NCI-H1694 (cell line): ENCODE measurements at regions not wholly inside any gene's neighbourhood (a gene's known extent, or its start where the extent isn't known, plus 50 kb on each side); places are given as distances from the start of the nearest gene placed in this dataset.

Experiments used
- DNase-seq: peaks from one replicate; lab custom pipeline; 2025; lab: John Stamatoyannopoulos, UW

DNA sequence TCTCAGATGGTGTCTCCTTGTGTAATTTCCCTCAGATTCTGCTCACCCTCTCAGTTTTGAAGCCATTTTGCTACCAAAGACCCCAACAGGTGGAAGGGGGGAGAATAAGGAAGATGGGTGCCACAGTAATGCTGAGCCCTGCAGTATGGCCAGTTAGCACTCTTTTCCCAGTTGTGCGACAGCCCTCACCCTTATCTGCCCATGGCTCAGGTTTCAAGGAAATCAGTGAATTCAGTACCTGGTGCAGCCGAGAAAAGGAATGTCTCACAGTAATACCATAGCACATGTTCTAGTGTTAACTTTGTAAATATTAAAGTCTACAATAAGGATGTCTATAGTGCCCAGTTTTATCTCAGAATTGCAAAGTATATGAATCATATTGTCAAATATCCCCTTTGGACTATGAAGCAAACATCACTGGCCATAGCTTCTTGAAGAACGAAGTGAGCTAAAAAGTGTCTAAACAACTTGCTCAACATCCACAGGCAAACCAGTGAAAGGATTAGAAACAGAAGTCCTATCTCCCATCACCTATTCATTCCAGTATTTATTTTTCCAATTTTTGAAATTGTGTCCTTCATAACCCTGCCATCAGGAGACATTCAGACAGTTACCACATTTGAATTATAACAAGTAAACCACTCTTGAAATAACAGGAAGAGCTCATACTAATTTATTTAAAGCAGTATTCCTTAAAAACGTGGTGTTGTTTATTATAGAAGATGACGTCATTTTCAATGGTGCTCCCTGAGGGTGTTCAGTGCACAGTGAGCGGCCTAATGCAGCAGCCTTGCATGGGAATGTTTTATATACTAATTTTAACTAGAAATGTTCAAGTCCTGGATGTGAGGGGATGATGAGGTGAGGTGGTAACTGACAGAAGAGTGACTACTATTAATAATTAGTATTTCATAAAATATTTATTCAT lies 366.2 kb downstream of the TFAP2A start:
- no peak for DNase-seq

- DNase-seq, result no peak
Measured at GRCh38 chr6:10042280-10042679, 372.6 kb downstream of the TFAP2A start.

DNA sequence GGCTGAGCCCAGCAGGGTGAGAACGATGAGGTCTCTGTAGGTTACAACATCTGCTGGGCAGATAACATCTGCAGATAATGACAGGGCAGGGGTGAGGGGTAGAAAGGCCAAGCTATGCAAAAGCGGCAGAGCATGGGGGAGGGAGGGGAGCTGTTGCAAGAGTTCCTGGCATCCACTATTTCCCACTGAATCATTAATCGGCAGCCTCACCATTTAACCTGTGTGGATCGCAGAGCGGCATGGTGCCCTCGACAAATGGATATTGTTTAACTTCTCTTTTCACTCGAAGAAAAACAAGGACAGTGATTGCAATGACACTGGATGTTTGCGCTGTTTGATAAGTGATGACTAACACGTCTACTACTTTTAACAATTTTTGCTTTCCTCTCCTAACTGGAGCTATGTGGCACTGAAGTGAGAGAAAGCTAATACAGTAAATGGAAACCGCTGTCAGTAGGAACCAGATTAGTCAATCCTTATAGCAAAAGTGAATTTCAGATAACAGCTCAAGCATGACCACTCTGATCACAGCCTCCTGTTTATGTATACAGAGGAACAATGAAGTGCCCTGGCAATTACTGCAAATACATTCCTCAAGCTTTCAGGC lies 381.5 kb downstream of the TFAP2A start:
- no peak for DNase-seq

DNA sequence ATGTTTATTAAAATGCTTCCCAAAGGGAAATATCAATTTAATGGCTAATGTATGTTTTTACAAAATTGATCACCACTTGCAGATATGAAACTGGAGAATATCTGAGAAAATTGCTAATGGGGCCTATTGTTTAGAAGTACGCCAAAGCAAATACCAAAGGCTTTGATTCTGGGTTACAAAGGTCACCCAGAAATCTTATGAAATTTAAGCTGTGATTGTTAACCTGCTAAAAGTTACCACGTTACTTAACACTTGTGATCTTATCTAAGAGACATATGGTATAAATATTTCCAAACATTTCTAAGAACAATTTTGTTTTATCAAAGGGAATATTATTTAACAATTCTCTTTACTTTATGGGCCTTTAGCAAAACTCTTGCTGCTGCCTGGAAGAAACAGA lies 383.3 kb downstream of the TFAP2A start:
- no peak for DNase-seq

- peak; percentile 29 for DNase-seq
Measured at GRCh38 chr6:10030942-10031537, 383.8 kb downstream of the TFAP2A start.

GRCh38 chr6:10028222-10028621 lies 386.7 kb downstream of the TFAP2A start:
- no peak for DNase-seq

DNA sequence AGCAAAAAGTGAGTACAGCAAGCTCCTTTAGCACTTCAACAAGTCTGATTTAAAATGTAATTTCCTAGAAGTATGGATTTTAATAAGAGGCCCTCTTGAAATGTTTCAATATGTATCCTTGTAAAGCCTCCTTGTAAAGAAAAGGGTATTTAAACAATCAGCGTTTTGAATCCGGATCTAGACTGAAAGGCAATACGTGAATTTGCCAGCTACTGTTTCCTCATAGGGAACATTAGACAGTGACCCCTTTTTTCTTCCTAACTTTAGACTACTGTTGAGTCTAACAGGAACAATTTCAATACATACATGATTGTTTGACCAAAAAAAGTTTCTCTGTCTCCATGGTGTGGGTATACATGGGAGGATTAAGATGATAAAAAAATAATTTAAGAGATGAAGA lies 395.0 kb downstream of the TFAP2A start:
- no peak for DNase-seq

- no peak for DNase-seq
Measured at GRCh38 chr6:10014557-10014956, 400.3 kb downstream of the TFAP2A start.

DNA sequence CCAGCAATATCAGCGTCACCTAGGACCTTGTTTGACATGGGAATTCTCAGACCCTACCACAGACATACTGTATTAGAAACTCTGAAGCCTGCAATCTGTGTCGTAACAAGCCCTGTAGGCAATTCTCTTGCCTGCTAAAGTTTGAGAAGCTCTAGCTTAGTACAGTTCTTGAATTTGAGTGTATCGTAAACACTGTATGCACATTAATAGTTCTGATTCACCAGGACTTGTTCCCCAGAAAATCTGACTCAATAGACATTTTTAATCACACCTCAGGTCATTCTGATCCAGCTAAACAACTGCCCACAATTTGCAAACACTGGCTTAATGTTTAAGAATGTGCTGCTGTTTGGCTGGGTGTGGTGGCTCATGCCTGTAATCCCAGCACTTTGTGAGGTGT lies 414.3 kb downstream of the TFAP2A start:
- DNase-seq, result no peak

- DNase-seq, result no peak
Measured at GRCh38 chr6:9999796-10000195, 415.1 kb downstream of the TFAP2A start.

DNA sequence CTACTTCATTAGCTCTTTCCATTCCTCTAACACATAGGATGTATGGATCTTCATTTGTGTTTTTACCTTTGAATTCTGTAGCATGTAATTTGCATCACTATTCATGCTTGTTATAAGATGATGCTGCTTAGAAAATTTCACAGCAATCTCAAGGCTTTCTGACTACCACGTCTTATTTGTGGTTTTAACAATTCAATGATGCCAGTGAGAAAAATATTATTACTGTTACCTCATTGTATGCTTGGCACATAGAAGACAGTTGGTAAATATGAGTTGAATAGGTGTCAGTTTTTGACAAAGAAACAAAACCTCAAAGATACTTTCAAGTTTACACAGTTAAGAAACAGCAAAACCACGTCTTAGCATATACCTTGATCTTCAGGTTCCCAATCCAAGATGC lies 428.6 kb downstream of the TFAP2A start:
- DNase-seq, result no peak

GRCh38 chr6:9985481-9985880 lies 429.4 kb downstream of the TFAP2A start:
- DNase-seq, result no peak

DNA sequence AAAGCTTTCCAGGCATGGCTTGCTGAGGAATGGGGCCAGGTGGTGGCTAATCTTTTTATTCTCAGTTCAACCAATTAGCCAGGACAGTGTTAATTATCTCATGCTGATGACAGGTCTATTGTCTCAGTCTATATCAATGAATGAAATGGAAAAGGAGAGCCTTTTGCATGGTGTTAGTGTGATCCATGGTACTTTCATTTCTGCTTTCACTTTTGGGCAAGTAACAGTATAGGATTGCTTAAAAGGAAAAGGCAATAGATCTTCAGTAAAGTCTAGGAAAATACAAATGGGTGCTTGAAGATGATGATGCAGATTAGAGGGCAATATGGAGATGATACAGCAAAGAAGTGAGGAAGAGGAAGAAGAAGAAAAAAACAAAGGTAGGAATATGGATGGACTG lies 430.3 kb downstream of the TFAP2A start:
- DNase-seq, result no peak

DNA sequence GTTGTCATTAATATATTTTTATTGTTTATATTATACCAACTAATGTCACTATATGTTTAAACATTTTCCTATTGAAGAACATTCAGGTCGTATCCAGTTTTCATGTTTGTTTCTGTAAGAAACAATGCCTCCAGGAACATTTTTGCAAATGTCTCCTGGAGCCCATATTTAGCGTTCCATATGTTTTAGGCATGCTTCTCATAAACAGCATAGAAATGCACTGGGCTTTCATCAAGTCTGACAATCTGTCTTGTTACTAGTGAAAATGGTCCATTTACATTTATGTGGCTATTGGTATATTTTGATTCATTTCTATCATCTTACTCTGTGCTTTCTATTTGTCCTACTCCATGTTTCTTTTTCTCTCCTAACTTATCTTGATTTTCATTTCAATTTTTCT lies 431.7 kb downstream of the TFAP2A start:
- DNase-seq, result no peak

DNA sequence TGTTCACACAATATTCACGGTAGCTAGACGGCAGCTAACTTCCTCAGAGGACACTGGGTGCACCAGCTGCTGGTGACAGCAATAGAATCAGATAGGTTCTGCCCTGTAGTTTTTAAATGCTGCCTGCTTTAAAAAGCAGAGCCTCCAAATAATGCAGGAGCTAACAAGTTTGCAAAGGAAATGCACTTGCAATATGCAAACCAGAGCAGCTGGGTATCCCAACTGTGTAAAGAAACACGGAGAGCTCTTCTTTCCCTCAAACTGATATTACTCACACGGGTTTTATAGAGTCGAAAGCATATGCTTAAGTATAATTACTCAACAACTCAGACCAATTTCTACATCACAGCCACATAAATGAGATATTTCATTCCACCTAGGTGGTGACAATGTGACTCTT lies 432.7 kb downstream of the TFAP2A start:
- DNase-seq, result no peak

DNA sequence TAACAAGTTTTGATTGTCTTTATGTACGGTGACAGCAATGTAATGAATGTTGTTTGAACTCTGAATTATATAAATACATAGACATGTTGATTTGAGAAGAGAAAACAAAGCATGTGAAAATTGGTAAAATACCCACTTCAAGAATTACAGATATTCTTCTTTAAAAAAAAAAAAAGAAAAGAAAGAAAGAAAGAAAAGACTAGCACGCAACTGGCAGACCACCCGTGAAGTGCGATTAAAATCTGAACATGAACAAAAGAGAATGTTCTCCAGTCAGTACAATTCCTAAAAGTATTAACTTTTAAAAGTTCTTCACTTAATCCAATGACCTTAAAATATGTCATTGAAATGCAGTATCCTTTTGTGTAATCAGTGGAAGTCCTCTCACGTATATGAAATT lies 434.9 kb downstream of the TFAP2A start:
- no peak for DNase-seq

- no peak for DNase-seq
Measured at GRCh38 chr6:9978480-9978879, 436.4 kb downstream of the TFAP2A start.

DNA sequence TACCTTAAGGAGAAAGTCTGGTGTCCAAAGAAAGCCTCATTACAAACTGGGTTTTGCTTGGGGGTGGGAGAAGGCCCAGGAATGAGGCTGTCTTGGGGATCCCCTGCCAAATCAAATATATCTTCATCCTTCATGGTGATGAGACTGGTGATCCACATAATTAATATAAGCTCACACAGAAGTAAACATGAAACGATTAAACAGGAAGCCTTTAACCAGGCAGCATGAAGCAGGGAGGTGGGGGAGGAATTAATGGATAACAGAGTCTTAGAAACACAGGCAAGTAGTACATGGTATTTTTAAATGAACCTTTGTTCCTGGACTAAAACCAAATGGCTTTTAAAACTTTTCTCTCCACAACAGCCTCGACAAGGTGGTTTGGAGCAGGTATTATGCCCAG lies 437.5 kb downstream of the TFAP2A start:
- DNase-seq, result no peak

- DNase-seq, result no peak
Measured at GRCh38 chr6:9961646-9962045, 453.2 kb downstream of the TFAP2A start.

DNA sequence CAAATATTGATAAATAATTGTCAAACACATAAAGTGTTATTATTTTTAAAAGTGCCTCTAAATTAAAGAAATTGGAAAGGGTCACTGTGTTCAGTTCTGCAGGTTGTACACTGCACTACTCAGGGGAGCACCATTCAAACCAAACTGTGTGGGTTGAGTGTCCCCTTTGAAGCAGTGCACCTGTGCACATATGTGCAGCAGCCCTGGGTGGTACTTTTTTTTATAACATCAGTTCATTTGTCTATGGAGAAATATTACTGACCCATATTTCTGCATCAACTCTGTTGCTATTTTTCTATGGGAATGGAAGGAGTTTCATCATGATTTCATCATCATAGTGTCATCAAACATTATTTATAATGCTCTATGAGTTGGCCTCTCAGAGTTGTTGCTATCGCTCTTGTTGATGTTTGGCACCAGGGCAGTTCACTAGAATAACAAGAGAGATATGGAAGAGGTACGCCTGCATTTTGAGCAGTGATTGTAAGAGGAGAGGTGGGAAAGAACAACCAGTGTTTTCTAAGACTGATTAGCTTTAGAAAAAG lies 457.6 kb downstream of the TFAP2A start:
- no peak for DNase-seq

DNA sequence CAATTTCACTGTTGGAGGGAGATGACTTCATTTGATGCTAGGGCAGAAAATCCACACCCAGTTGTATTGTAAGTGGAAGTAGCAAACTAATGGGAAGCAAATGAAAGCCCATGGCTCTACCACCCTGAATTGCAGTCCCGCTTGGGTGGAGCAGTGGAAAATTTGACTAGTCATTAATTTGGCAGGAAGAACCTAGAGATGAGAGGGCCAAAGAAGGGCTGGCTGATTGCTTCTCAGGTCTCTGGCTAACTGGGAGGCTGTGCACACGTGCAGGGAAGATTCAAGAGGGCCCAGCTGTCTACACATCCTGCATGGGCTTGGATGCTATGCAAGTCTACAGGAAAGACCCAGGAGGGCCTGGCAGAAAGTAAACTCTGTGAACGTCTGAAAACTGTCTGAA lies 466.2 kb downstream of the TFAP2A start:
- DNase-seq, result no peak

DNA sequence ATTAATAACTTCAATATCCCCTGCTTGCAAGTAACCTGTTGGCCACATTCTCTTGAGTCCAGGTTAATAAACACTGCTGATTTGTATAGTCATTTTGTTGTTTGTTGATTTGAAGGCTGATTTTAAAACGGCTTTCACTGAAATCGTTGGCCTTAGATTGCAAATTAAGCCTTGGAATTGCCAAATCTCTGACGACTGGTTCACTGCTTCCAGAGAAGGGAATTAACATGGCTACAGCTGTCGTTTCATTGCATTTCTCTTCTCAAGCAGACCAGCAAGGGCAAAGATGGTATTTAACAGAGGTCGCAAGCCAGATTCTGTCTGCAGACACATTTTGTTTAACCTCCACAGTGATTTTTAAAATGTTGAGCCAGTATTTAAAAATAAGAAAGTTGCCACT lies 470.9 kb downstream of the TFAP2A start:
- no peak for DNase-seq

DNA sequence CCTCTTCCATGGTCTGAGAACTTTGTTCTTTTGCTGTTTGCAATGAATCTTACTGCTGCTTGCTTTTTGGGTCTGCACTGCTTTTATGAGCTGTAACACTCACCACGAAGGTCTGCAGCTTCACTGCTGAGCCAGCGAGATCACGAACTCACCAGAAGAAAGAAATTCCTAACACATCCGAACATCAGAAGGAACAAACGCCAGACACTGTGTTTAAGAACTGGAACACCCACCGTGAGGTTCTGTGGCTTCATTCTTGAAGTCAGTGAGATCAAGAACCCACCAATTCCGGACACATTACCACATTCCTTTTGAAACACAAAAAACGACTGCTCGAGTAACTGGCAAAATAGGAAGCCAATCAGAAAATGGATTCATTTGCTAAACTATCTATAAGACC lies 471.8 kb downstream of the TFAP2A start:
- no peak for DNase-seq
